ENCODE measurements at regions not wholly inside any gene's neighbourhood (a gene's known extent, or its start where the extent isn't known, plus 50 kb on each side); places are given as distances from the start of the nearest gene placed in this dataset.

DNA sequence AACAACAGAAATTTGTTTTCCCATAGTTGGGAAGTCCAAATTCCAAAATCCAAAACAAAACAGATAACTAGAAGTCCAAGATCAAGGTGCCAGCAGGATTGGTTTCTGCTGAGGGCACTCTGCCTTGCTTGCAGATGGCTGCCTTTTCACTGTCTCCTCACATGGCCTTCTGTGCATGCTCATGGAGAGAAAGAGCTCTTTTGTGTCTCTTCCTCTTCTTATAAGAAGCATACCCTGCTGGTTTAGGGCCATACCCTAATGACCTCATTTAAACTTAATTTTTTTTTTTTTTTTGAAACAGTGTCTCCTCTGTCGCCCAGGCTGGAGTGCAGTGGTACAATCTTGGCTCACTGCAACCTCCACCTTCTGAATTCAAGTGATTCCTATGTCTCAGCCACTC, 1974.1 kb upstream of the PCDH20 start:
- TF ChIP-seq, protein P1, sequence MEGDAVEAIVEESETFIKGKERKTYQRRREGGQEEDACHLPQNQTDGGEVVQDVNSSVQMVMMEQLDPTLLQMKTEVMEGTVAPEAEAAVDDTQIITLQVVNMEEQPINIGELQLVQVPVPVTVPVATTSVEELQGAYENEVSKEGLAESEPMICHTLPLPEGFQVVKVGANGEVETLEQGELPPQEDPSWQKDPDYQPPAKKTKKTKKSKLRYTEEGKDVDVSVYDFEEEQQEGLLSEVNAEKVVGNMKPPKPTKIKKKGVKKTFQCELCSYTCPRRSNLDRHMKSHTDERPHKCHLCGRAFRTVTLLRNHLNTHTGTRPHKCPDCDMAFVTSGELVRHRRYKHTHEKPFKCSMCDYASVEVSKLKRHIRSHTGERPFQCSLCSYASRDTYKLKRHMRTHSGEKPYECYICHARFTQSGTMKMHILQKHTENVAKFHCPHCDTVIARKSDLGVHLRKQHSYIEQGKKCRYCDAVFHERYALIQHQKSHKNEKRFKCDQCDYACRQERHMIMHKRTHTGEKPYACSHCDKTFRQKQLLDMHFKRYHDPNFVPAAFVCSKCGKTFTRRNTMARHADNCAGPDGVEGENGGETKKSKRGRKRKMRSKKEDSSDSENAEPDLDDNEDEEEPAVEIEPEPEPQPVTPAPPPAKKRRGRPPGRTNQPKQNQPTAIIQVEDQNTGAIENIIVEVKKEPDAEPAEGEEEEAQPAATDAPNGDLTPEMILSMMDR (IDR thresholded peaks at IDR 0.05; ENCODE audit: insufficient read depth, low read length, poor library complexity, severe bottlenecking): no peak
- TF ChIP-seq EZH2phosphoT487 (conservative IDR thresholded peaks at IDR 0.05; ENCODE audit: low read length): no peak

Measured in SU-DHL-6 (cell line).